Spleen (tissue), 11 donors: ENCODE measurements at regions not wholly inside any gene's neighbourhood (a gene's known extent, or its start where the extent isn't known, plus 50 kb on each side); places are given as distances from the start of the nearest gene placed in this dataset.

Experiments used
- DNase-seq: peaks from one replicate; pipeline ENCODE4 v3.0.0-alpha.2; 2020
- H3K27ac ChIP-seq, 8 donors: fragments of 200-600 bp; sonication (generic) in 7 of 8; 1 replicate in 4 of 8; 2 replicates in 4 of 8; pipeline versions ENCODE4 v1.5.0 to v1.8.0; 2016 to 2021; ENCODE audit warnings: inconsistent platforms in 4 of 8, mild to moderate bottlenecking in 4 of 8, moderate library complexity in 1 of 8
- H3K27me3 ChIP-seq, 7 donors: fragments of 200-600 bp; sonication (generic) in 6 of 7; replicated peaks in 1 of 7; 1 replicate in 4 of 7; 2 replicates in 3 of 7; pipeline versions ENCODE4 v1.5.0 to v1.8.0; 2016 to 2021; ENCODE audit warnings: inconsistent platforms in 3 of 7, mild to moderate bottlenecking in 1 of 7
- H3K36me3 ChIP-seq, 6 donors: fragments of 200-600 bp; sonication (generic) in 5 of 6; 1 replicate in 4 of 6; 2 replicates in 2 of 6; pipeline versions ENCODE4 v1.5.0 to v1.8.0; 2016 to 2021; ENCODE audit warnings: inconsistent platforms in 2 of 6
- H3K4me1 ChIP-seq, 6 donors: fragments of 200-600 bp; sonication (generic) in 5 of 6; 1 replicate in 3 of 6; 2 replicates in 3 of 6; pipeline versions ENCODE4 v1.5.0 to v1.8.0; 2016 to 2021; ENCODE audit warnings: inconsistent platforms in 3 of 6
- H3K4me3 ChIP-seq, 8 donors: fragments of 200-600 bp; sonication (generic) in 7 of 8; 1 replicate in 4 of 8; 2 replicates in 4 of 8; pipeline versions ENCODE4 v1.5.0 to v1.8.0; 2016 to 2021; ENCODE audit warnings: inconsistent platforms in 4 of 8, mild to moderate bottlenecking in 4 of 8, moderate library complexity in 2 of 8
- H3K9me3 ChIP-seq, 8 donors: fragments of 200-600 bp; sonication (generic) in 7 of 8; 1 replicate in 4 of 8; 2 replicates in 4 of 8; pipeline versions ENCODE4 v1.5.0 to v1.8.0; 2016 to 2021; ENCODE audit warnings: inconsistent platforms in 4 of 8
- POLR2A ChIP-seq, 3 donors: fragments of 450-650 bp; IDR thresholded peaks; one replicate each; pipeline ENCODE4 v1.5.1; 2017; ENCODE audit warnings: antibody characterized with exemption in 3 of 3, mild to moderate bottlenecking in 1 of 3
- POLR2AphosphoS5 ChIP-seq, 3 donors: sonication (generic); formaldehyde crosslinking; IDR thresholded peaks; one replicate each; pipeline ENCODE4 v1.5.1; 2017; ENCODE audit warnings: antibody characterized with exemption in 3 of 3
- WGBS, 5 donors: extraction: QIAGEN DNeasy Blood & Tissue Kit in 3 of 5; methylation state at CpG; one replicate each; pipeline versions ENCODE4 v1.1.5 to v1.1.7; 2013 to 2018; 5-methylcytosine and 5-hydroxymethylcytosine counted together
- intact Hi-C: fragments of 100-400 bp; cut with DNase I; formaldehyde crosslinking; loops from one replicate; pipeline ENCODE4 v1.15.0; 2023; ENCODE audit warnings: low total_unique reads
- TF ChIP-seq, protein P1 (sequence below), 11 experiments: fragments of 200-600 bp in 7 of 11; fragments of 450-650 bp in 4 of 11; sonication (generic) in 4 of 11; IDR thresholded peaks in 8 of 11; conservative IDR thresholded peaks in 3 of 11; 1 replicate in 7 of 11; 2 replicates in 4 of 11; pipeline versions ENCODE4 v1.4.0 to v1.8.0; 2016 to 2021; ENCODE audit warnings: antibody characterized with exemption in 11 of 11, inconsistent platforms in 4 of 11, mild to moderate bottlenecking in 1 of 11
- donor health status: healthy with polysubstance abuse.
- donor health status: DM: no; HTN: no; CAD: no; lungs with moderate emphysema.
- donor health status: DM: no; HTN: no; CAD: no.
- donor health status: Bipolar disorder and iron deficiency.
- donor health status: healthy.
- donor health status: DM: no; HTN: no; CAD: no.
- donor health status: DM: yes; HTN: yes; CAD: no.

DNA sequence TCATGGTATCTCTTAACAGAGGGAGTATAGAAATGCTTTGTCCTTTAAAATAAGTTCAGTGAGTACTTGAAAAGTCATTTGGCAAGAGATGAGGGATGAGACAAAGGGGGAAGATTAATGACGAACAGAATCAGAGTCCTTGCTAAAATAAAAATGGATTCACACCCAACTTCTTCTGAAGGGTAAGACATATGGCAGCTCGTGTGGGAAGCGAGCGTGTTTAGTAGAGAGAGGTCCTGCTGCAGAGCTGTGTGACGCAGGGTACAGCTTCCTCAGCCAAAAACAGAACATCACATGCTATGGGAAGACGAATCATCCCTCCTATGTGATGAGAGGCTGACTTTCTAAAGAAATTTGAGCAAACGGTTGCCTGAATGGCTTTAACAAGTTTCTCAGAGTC, 158.5 kb upstream of the LMO4 start:
- Histone ChIP-seq H3K27me3 (peaks cover 0 to 26% (median 0%) of the 10 kb centered on the region in 7 donors), H3K27ac (no peak overlapping the region), H3K4me3 (no peak overlapping the region), H3K4me1 (no peaks in the 10 kb centered on the region), H3K36me3 (no peaks in the 10 kb centered on the region), H3K9me3 (no peaks in the 10 kb centered on the region)
- TF ChIP-seq, protein P1, sequence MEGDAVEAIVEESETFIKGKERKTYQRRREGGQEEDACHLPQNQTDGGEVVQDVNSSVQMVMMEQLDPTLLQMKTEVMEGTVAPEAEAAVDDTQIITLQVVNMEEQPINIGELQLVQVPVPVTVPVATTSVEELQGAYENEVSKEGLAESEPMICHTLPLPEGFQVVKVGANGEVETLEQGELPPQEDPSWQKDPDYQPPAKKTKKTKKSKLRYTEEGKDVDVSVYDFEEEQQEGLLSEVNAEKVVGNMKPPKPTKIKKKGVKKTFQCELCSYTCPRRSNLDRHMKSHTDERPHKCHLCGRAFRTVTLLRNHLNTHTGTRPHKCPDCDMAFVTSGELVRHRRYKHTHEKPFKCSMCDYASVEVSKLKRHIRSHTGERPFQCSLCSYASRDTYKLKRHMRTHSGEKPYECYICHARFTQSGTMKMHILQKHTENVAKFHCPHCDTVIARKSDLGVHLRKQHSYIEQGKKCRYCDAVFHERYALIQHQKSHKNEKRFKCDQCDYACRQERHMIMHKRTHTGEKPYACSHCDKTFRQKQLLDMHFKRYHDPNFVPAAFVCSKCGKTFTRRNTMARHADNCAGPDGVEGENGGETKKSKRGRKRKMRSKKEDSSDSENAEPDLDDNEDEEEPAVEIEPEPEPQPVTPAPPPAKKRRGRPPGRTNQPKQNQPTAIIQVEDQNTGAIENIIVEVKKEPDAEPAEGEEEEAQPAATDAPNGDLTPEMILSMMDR (IDR thresholded peaks at IDR 0.05 in 8 of 11, conservative IDR thresholded peaks at IDR 0.05 in 3 of 11): no peak
- TF ChIP-seq POLR2A (IDR thresholded peaks at IDR 0.05): no peak
- no peak for TF ChIP-seq POLR2AphosphoS5 (IDR thresholded peaks at IDR 0.05)
- no peak for DNase-seq
- intact Hi-C loops: no loop called here
- WGBS, 5 donors: 76 to 88% (median 76%) methylated on average over 7 of the region's 7 CpGs

DNA sequence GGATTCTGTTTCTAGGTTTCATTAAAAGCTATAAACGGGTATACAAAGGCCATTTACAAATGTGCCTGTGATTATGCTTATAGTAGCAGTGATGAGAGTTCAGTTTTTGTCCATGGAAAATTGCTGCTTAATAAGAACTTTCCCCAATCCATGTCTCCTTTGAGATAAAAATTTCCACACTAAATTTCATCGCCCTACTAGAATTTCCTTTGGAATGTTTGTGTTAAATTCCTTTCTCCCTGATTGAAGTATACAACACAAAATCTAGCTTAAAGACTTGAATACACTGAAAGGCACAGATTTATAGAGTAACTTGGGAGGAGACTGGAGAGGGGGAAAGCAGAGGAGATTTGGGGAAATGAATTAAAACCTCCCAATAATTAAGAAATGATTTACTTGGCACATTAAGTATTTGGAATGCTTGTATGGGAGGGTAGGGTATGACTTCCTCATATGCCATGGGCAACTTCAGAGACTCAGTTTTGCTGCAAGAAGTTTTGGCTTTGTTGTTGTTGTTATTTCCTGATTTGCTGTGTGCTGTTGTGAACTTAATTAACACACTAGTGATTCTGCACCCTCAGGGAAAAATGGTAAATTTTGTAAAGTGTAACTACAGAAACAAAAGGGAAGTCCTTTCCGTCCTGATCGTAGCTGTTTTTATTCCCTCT, 157.6 kb upstream of the LMO4 start:
- TF ChIP-seq, protein P1 (IDR thresholded peaks at IDR 0.05 in 8 of 11, conservative IDR thresholded peaks at IDR 0.05 in 3 of 11): no peak
- no peak for TF ChIP-seq POLR2AphosphoS5 (IDR thresholded peaks at IDR 0.05)
- no peak for TF ChIP-seq POLR2A (IDR thresholded peaks at IDR 0.05)
- no peak overlapping the region for H3K27ac ChIP-seq
- H3K9me3 ChIP-seq: no peaks in the 10 kb centered on the region
- peaks cover 0 to 27% (median 0%) of the 10 kb centered on the region in 7 donors for H3K27me3 ChIP-seq
- H3K36me3 ChIP-seq: no peaks in the 10 kb centered on the region
- intact Hi-C loops: no loop called here
- no peak for DNase-seq
- H3K4me3 ChIP-seq: no peak overlapping the region
- no peaks in the 10 kb centered on the region for H3K4me1 ChIP-seq
- 67 to 83% (median 80%) methylated on average over 4 of the region's 4 CpGs for WGBS, 5 donors

GRCh38 chr1:87173231-87173630, 155.4 kb upstream of the LMO4 start:
- Histone ChIP-seq H3K27me3 (peaks cover 0 to 27% (median 0%) of the 10 kb centered on the region in 7 donors), H3K9me3 (no peaks in the 10 kb centered on the region), H3K36me3 (no peaks in the 10 kb centered on the region), H3K27ac (no peak overlapping the region), H3K4me3 (no peak overlapping the region), H3K4me1 (peaks cover 0 to 3% (median 0%) of the 10 kb centered on the region in 6 donors)
- WGBS, 5 donors: 88 to 93% (median 92%) methylated on average over 3 of the region's 3 CpGs
- intact Hi-C loops: no loop called here
- TF ChIP-seq POLR2AphosphoS5 (IDR thresholded peaks at IDR 0.05): no peak
- DNase-seq: no peak

DNA sequence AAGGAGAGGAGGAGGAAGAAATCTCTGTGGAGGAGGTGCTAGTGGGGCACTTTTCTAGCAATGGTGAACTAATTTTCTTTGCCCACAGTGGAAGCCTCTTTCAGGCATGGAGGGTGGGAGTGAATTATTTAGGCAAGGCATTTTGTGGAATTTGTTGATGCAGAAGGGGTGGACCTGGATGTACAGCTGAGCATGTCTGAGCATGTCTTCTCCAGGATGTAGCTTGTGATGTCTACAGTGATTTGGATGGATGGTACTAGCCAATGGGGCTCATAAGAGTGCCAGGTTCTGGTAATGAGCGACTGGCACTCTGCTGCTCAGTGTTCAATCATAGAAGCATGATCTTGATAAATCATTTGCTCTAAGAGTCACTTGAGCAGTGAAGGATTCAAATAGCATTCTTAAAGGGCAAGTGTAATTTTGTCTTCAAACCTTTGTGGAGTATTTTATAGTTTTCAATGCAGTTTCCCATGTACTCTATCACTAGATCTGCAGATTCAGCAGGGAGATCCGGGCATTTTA, 153.9 kb upstream of the LMO4 start:
- Histone ChIP-seq H3K4me3 (no peak overlapping the region), H3K27me3 (peaks cover 0 to 27% (median 0%) of the 10 kb centered on the region in 7 donors), H3K27ac (no peak overlapping the region), H3K4me1 (peaks cover 0 to 8% (median 0%) of the 10 kb centered on the region in 6 donors), H3K36me3 (no peaks in the 10 kb centered on the region), H3K9me3 (no peaks in the 10 kb centered on the region)
- no peak for TF ChIP-seq POLR2A (IDR thresholded peaks at IDR 0.05)
- TF ChIP-seq, protein P1 (IDR thresholded peaks at IDR 0.05 in 8 of 11, conservative IDR thresholded peaks at IDR 0.05 in 3 of 11): no peak
- no peak for TF ChIP-seq POLR2AphosphoS5 (IDR thresholded peaks at IDR 0.05)
- no peak for DNase-seq
- intact Hi-C loops: no loop called here
- 73 to 87% (median 77%) methylated on average over 2 of the region's 2 CpGs for WGBS, 5 donors
